Left ventricle myocardium inferior (tissue), 1 donor: ENCODE measurements at regions not wholly inside any gene's neighbourhood (a gene's known extent, or its start where the extent isn't known, plus 50 kb on each side); places are given as distances from the start of the nearest gene placed in this dataset.

ENCODE experiments used
- DNase-seq: peaks from one replicate; pipeline ENCODE4 v3.0.0-alpha.2; 2020
- H3K27ac ChIP-seq: fragments of 200-600 bp; replicated peaks from 2 replicates; pipeline ENCODE4 v1.8.0; 2021
- H3K27me3 ChIP-seq: fragments of 200-600 bp; 2 replicates; pipeline ENCODE4 v1.8.0; 2021; ENCODE audit warnings: low read depth
- H3K36me3 ChIP-seq: fragments of 200-600 bp; 2 replicates; pipeline ENCODE4 v1.8.0; 2021
- H3K4me1 ChIP-seq: fragments of 200-600 bp; 2 replicates; pipeline ENCODE4 v1.8.0; 2021
- H3K4me3 ChIP-seq: fragments of 200-600 bp; 2 replicates; pipeline ENCODE4 v1.8.0; 2021; ENCODE audit warnings: mild to moderate bottlenecking, moderate library complexity
- H3K9me3 ChIP-seq: fragments of 200-600 bp; replicated peaks from 2 replicates; pipeline ENCODE4 v1.8.0; 2021
- intact Hi-C: fragments of 100-400 bp; cut with micrococcal nuclease; formaldehyde crosslinking; loops from one replicate; pipeline ENCODE4 v1.11.0; 2022
- TF ChIP-seq, protein P1 (sequence below): fragments of 200-600 bp; IDR thresholded peaks from 2 replicates; pipeline ENCODE4 v1.8.0; 2021; ENCODE audit warnings: antibody characterized with exemption, mild to moderate bottlenecking, borderline replicate concordance
- donor health status: DM: no; HTN: yes; CAD: no; lungs with severe emphysema.

DNA sequence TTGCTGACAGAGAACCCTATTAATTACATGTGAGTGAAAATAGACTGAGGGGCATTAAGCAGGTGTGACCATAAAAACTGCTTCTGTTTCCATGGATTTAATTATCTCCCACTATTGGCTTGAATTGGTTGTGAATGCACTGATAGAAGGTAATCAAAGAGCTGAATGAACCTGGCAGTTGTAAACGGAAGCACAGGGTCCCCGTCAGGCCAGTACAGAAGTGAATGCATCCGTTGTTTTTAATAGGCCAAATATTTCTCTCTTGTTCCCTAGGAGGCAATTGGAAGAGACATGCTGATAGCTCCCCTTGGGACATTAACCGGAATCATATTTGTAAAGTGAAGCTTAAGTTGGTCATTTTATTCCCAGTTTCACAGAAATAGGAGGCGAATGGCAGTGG is 147.0 kb downstream of the CAVIN4 start:
- Histone ChIP-seq H3K4me3 (no peak overlapping the region), H3K4me1 (no peaks in the 10 kb centered on the region), H3K27me3 (peaks cover 10% of the 10 kb centered on the region), H3K9me3 (no peaks in the 10 kb centered on the region), H3K36me3 (no peaks in the 10 kb centered on the region), H3K27ac (no peak overlapping the region)
- intact Hi-C loops = no loop called here
- TF ChIP-seq, protein P1, sequence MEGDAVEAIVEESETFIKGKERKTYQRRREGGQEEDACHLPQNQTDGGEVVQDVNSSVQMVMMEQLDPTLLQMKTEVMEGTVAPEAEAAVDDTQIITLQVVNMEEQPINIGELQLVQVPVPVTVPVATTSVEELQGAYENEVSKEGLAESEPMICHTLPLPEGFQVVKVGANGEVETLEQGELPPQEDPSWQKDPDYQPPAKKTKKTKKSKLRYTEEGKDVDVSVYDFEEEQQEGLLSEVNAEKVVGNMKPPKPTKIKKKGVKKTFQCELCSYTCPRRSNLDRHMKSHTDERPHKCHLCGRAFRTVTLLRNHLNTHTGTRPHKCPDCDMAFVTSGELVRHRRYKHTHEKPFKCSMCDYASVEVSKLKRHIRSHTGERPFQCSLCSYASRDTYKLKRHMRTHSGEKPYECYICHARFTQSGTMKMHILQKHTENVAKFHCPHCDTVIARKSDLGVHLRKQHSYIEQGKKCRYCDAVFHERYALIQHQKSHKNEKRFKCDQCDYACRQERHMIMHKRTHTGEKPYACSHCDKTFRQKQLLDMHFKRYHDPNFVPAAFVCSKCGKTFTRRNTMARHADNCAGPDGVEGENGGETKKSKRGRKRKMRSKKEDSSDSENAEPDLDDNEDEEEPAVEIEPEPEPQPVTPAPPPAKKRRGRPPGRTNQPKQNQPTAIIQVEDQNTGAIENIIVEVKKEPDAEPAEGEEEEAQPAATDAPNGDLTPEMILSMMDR = no peak
- DNase-seq = no peak

DNA sequence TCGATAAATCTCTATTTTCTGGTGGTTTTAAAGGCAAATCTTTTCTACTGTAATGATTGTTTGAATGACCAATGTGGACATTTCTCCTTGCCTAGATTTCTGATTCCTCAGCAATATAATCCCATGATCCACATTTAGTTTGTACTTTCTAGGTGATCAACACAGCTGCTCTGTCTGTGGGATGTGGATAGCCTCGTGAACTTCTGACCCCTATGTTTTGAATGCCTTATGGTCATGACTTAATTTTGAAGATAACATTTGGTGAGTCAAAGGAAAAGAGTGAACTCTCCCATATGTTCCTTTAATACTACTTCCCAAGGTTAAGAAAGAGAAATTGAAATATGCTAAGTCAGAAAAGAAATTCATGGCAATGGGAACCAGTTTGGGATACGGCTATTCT is 147.5 kb downstream of the CAVIN4 start:
- no peaks in the 10 kb centered on the region for H3K9me3 ChIP-seq
- no peaks in the 10 kb centered on the region for H3K4me1 ChIP-seq
- DNase-seq = no peak
- TF ChIP-seq, protein P1 = no peak
- H3K27me3 ChIP-seq = peaks cover 10% of the 10 kb centered on the region
- no peak overlapping the region for H3K27ac ChIP-seq
- intact Hi-C loops = no loop called here
- H3K4me3 ChIP-seq = no peak overlapping the region
- no peaks in the 10 kb centered on the region for H3K36me3 ChIP-seq

DNA sequence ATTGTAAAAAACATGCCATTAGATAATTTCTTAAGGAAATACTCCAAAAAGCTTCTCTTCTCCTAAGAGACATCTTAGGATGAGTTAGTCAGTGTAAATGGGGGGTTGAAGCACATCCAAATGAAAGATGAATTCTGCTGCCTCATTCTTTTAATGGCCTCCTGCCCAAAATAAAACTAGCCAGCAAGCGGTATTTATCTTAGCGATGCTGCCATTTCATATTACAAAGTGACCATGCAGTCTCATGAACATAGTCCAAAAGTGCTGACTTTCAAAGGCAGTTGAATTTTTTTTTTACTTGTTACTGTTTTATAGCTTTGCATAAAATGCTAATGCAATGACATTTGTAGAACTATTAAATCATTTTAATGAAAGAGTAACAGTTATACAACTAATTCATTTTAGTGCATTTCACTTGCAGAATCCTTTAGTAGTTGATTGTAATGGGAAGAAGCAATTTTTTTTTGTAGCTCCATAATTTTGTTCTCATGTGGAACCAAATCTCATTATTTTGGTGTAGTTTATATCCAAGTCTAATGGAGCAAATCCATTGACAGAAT is 151.5 kb downstream of the CAVIN4 start:
- H3K36me3 ChIP-seq = no peaks in the 10 kb centered on the region

DNA sequence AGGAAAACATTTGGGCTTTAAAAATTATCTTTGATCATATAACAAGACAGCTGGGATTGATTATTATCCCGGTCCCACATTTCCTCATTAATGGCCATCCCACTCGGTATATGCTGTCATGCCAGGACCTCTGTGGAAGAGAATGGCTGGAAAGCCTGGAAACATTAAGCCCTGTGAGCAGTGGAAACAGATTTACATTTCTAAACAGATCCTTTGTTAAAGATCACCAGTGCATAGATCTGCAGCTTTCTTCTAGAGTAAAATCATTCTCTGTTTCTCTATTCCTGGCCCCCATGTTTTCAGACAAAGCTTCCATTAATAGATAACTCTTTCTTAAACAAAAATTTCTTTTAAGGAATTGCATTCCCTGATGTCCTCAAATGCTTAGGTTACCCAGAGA is 152.2 kb downstream of the CAVIN4 start:
- H3K27ac ChIP-seq = no peak overlapping the region

More for the DNA sequence above, 151.5 kb downstream of the CAVIN4 start:
- TF ChIP-seq, protein P1 = no peak
- H3K4me1 ChIP-seq = no peaks in the 10 kb centered on the region
- peaks cover 6% of the 10 kb centered on the region for H3K9me3 ChIP-seq
- no peak overlapping the region for H3K4me3 ChIP-seq
- H3K27me3 ChIP-seq = no peaks in the 10 kb centered on the region
- no peak for DNase-seq
- no peak overlapping the region for H3K27ac ChIP-seq
- intact Hi-C loops = no loop called here

DNA sequence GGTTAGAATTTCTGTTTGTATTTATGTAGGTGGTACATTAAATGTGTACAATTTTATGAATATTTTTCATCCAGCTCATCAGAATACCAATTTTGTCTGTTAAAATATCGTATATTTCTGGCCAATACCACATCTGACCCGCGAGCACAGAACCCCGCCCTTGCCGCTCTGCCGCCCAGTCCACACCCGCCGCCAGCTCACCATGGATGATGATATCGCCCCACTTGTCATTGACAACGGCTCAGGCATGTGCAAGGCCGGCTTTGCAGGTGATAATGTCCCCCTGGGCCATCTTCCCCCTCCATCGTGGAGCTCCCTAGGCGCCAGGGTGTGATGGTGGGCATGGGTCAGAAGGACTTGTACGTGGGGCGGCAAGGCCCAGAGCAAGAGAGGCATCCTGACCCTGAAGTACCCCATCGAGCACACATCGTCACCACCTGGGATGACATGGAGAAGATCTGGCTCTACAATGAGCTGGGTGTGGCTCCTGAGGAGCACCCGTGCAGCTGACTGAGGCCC is 153.2 kb downstream of the CAVIN4 start:
- intact Hi-C loops = no loop called here

More for the DNA sequence above, 152.2 kb downstream of the CAVIN4 start:
- TF ChIP-seq, protein P1 = no peak
- DNase-seq = no peak
- Histone ChIP-seq H3K9me3 (peaks cover 6% of the 10 kb centered on the region), H3K4me3 (no peak overlapping the region), H3K27me3 (no peaks in the 10 kb centered on the region), H3K36me3 (no peaks in the 10 kb centered on the region), H3K4me1 (no peaks in the 10 kb centered on the region)
- intact Hi-C loops = no loop called here

More for the DNA sequence above, 153.2 kb downstream of the CAVIN4 start:
- Histone ChIP-seq H3K36me3 (no peaks in the 10 kb centered on the region), H3K27ac (no peak overlapping the region), H3K4me3 (no peak overlapping the region), H3K27me3 (no peaks in the 10 kb centered on the region), H3K9me3 (peaks cover 6% of the 10 kb centered on the region), H3K4me1 (no peaks in the 10 kb centered on the region)
- TF ChIP-seq, protein P1 = no peak
- DNase-seq = no peak
